GM19372 (cell line): ENCODE measurements at regions not wholly inside any gene's neighbourhood (a gene's known extent, or its start where the extent isn't known, plus 50 kb on each side); places are given as distances from the start of the nearest gene placed in this dataset.
"Not testable (repeated sequence)": the region's sequence is repeated elsewhere in the genome, so short reads cannot be mapped to it uniquely, and the experiment has no call there.

Experiments used
- ATAC-seq: cut with Tn5 transposase; IDR thresholded peaks from one replicate; pipeline ENCODE4 v1.9.1; 2021; ENCODE audit warnings: mild to moderate bottlenecking, low read depth, moderate library complexity; ENCODE audit not compliant: unreplicated experiment

DNA sequence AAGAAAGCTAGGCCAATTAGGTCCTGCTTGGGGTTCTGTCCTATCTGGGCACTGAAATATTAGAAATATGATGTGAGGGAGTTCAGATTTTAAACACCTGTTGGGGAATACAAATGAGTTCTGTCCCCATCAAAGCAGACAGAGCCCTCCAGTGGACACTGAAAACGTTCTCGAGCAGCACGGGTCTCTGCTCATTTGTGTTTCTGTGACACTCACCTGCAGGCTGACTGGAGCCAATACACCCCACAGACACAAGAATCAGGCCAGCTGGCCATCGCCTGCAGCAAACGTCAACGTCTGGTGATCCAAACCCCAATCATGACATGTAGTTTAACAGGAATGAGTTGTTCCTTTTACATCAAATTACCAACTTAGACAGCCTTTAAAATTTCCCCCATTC is 493.4 kb upstream of the TMEM132C start:
- no peak for ATAC-seq

DNA sequence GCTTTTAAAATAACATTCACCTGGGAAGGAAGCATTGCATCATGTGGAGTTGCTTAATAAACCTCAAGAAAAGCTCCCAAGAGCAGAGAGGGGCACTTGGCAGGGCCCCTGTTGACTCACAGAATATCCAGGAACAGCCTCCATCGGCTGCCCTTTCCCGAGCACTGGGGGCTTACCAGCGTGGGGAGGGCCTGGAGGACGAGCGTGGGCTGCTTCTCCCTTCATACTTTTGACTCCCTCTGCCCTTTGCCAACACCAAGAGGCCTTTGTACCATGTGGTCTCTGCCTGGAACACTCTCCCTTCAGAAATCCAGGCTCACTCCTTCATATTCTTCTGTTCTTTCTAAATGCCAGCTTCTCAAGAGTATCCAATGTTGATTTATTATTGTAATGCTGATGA is 492.1 kb upstream of the TMEM132C start:
- ATAC-seq, result no peak

DNA sequence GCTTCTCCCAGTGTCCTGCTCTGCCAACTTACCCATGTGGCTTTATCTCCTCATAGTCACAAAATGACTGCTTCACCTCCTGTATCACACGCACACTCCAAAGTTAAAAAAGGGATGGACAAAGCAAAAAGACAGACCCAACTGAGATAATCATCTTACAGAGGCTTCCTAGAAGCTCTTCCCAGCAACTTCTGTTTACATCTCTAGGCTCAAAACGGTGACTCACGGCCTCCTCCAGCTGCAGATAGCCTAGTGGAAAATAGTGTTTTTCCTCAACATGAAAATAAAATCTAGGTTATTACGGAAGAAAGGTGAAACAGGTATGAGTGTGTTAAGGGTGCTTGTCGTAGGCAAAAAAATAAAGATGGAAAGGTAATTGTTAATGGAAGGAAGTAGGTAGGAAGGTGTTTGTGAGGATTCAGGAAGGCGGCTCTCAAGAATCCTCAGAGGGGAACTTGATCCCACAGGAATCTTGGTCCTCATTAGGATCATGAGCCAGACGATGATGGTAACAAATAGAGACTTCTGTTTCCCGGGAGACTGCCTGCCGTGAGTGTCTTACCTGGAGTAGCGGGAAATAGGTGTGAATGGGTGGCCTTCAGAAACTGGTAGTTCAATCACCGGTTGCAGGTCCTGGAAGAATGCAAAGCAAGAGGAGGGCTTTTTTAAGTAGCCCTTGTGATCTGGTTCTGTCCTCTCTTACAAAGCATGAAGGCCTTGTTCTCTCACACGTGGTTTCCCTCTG is 487.5 kb upstream of the TMEM132C start:
- no peak for ATAC-seq

DNA sequence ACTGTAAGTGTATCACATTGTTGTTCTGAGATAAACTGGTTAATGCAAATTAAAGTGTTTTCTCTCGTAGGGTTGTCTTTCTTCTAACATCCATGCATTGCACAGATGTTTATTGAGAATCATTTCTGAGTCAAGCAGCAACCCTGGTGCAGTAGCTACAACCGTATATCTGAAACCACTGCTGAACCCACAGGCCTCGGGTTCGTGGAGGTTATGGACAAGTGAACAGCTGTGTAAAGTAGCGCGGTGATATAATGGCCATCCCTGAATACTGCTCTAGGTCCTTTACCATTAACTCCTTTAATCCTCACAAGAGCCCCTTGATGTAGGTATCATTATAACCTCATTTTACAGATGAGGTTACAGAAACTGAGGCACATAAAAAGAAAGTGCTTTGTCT is 486.1 kb upstream of the TMEM132C start:
- ATAC-seq, result no peak

DNA sequence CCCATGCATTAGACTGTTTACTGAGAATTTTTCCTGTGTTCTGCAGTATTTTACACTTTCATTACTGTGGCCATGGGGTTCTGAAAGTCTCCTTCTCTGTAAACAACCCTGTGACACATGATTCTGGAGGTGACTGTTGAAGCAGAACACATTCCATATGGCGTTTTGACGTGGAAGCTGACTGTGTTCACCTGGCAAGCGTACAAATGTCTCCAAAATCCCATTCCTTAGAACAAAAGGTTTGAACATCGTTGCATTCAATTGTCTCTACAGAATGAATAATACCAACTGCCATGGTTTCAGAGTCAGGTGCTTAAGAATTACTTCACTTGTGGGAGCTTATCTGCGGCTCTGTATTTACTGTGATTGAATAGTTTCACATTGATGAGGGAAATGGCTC is 485.6 kb upstream of the TMEM132C start:
- no peak for ATAC-seq

DNA sequence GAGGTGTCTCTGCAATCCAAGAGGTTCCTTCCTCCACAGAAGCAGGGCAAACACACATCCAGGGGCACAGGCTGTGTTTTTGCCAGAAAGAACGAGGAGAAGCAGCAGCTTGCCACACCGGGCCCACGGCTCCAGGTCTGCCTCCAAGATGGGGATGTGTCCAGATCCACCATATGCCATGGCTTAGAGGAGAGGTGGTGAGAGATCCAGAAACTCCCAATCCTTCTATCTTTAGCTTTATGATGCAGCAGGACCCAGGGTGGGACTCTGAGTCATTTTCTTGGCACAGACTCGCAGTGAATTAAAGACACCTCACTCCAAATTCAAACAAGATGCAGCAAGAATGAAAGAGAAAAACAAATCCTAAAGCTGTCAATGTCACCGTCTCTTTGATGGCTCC is 481.4 kb upstream of the TMEM132C start:
- no peak for ATAC-seq

DNA sequence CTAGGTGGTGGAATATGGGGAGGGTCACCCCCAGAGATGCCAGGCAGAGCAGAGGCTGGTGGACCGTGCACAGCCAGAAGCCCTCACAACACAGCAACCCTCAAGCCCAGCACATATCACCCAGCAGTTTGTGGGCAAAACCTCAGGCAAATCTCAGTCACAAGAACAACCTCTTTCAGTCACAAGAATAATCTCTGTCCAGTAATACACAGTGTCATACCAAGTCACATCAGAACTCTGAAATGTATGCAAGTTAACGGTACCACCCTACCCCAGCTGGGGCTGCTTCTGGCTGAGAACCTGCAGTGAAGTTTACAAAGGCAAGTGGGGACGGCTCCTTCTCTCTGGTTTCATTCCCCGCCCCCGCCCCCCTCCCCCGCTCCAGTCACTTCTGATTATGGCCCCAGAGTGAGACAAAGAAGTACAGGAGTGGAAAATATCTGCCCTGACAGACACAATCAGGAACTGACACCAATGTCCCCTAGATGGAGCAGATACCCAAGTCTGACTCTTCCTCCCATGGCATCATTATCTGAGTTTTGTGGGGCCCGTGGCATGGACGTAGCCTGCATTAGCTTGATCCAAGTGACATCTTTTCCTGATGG is 480.9 kb upstream of the TMEM132C start:
- ATAC-seq, result no peak

DNA sequence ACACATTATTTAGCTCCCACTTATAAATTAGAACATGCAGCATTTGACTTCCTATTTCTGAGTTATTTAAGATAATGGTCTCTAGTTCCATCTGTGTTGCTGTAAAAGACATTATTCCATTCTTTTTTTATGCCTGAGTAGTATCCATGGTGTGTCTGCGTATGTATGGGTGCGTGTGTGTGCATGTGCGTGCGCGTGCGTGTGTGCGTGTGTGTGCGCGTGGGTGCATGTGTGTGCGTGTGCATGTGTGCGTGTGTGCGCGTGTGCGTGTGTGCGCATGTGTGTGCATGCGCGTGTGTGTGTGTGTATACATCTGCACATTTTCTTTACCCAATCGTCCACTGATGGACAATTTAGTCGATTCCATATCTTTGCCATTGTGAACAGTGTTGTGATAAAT is 479.4 kb upstream of the TMEM132C start:
- ATAC-seq, result no peak

DNA sequence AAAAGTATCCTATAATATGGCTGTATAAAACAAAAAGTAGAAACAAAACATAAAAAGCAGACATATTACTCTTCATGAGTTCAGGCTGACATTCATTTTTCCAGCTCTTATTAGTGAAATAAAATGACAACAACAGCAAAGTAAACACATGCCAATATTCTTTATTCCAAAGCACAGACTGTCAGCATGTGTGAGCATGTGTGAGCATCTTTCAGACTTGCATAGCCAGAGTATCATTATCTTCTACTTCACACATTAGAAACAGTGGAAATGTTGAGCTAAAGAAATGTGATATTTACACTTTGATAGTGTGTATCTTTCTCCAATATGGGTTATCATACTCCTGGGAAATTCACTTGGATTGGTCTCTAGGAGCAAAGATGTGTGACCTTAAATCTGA is 476.6 kb upstream of the TMEM132C start:
- no peak for ATAC-seq

DNA sequence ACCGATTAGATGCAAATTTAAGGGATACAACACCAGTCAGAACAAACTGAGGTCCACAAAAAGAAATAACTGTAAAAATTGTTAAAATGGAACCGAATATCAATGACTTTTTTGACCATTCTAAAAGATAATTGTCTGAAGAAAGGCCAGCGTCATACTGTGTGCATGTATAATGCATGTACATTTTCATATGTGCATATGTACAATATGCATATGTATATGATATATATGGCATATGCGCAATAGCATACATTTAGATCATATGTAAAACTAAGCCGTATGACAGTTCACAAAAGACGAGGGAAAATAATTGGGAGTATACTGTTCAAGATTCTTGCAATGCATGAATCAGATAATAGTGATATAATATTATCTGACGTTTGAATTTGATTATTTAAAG is 475.8 kb upstream of the TMEM132C start:
- no peak for ATAC-seq

DNA sequence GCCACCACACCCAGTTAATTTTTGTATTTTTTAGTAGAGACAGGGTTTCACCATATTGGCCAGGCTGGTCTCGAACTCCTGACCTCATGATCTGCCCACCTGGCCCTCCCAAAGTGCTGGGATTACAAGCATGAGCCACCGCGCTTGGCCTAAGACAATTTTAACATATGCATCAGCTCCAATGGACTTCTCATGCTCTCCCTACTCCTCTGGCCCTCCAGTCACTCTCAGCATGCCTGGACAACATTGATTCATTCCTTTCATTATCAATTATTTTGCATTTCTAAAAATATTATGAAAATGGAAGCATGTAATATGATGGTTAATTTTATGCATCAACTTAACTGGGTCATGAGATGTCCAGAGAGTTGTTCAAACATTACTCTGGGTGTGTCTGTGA is 469.1 kb upstream of the TMEM132C start:
- ATAC-seq, result no peak

DNA sequence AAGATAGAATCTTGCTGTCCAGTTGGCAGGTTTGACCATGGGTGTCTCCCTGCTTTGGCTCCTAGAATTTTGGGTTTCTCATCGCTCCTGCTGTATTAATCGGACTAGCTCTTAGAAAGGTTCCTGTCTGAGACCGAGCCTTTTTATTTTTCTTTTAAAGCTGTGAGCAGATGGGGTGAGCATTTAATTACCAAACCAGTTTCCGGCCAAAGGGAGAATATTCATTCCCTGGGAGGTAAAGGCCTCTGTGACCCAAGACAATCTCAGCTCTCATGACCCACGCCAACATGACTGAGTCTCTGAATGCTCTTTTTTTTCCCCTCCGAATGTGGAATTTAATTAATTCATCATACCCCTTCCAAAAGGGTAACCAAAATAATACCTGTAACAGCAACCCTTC is 464.7 kb upstream of the TMEM132C start:
- ATAC-seq, result no peak

DNA sequence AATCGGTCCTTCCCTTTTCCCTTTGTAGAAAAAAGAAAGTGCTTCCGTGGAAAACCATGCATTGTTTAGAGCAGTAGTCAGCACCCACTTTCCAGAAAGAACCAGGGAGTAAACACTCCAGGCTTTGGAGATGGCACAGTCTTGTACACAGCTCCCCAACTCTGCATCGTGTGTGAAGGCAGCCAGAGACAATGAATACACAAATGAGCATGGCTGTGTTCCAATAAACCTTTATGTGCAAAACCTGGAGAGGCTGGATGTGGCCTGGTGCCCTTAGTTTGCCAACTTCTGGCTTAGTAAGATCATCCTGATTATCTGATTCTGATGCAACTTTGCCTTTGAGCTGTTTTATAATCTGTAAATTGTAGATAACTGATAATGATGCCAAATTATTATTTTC is 463.4 kb upstream of the TMEM132C start:
- ATAC-seq, result no peak

DNA sequence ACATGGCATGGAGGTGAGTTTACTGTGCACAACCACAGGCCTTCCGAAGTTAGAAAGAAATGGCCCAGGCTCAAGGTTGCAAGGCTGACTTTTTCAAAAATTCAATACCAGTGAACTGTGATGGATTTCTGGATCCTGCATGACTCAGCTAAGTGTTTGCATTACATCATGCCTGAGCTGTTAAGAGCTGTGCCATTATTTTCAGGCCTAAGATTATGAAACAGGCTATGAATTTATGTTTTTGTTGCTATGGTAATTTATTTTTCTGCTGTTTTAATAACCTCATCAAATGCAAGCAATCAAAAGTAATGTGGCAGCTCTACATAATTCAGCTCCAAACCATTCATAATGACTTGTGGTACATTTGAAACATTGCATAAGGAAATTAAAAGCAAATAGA is 457.7 kb upstream of the TMEM132C start:
- ATAC-seq, result no peak

DNA sequence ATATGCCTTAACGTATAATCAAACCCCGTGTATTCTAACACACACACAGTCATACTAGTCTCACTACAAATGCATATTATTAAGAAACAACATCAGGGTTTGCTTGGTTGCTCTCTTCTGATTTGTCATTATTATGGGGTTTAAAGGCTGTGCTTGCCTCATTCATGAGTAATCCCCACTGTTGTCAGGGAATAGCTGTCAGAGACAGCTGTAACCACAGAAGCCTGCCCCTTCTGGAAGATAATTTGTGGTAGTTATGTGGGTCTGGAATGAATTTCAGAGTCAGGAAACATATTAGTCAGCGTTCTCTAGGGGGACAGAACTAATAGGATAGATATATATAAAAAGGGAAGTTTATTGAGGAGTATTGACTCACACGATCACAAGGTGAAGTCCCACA is 456.9 kb upstream of the TMEM132C start:
- ATAC-seq, result no peak

DNA sequence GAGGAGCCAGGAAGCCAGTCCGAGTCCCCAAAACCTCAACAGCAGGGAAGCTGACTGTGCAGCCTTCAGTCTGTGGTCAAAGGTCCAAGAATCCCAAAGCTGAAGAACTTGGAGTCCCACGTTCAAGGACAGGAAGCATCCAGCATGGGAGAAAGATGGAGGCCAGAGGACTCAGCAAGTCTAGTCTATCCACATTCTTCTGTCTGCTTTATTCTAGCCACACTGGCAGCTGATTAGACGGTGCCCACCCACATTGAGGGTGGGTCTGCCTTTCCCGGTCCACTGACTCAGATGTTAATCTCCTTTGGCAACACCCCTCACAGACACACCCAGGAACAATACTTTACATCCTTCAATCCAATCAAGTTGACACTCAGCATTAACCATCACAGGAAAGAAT is 456.5 kb upstream of the TMEM132C start:
- not testable (repeated sequence) for ATAC-seq

DNA sequence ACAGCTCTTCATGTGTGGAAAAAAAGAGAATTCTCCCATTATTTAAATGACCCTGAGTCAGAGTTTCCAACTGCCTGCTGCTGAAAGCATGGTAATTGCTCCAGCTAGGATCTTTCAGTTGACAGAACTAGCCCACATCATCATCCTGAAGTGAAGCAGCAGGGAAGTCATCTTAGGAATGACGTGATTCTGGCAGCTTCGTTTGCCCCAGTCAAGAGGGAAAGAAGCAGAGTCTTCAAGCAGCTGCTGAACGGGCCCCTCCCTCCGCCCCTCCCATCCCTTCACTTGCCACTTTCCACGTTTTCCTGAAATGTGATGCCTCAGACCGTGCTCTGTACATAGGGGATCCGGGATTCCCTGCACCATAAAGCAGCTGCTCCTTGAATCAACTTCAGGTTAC is 455.0 kb upstream of the TMEM132C start:
- no peak for ATAC-seq

DNA sequence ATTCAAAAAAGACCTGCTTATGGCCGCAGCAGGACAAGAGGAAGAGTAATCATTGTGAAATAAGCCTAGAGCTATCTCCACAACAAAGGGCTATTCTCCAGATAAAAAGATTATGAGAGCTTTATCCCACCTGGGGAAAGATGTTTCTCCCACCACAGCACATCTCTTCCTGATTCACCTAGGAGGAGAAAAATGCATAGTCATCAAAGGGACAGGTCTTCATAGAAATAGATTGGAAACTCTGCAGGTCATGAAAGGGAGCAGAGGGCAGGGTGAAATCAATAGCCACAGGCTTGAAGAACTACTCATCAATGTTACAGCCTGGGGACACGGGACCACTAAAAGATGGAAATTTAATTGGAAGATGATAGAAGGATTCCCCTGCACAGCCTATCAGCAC is 453.8 kb upstream of the TMEM132C start:
- no peak for ATAC-seq

DNA sequence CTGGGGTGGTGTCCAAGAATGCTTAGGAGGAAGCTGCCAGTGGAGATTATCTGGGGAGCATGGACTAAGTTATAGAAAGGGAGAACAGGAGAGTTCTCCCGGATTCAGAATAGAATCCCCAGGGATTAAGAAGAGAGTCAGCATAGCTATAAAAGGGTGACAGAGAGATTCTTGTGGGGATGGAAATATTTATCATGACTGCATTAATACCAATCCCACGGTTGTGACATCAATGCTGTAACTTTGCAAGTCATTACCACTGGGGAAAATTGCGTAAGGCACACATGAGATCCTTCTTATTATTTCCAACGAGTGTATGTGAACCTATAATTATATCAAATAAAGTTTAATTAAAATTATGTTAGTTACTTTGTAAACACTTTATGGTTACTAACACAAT is 447.9 kb upstream of the TMEM132C start:
- ATAC-seq, result no peak

DNA sequence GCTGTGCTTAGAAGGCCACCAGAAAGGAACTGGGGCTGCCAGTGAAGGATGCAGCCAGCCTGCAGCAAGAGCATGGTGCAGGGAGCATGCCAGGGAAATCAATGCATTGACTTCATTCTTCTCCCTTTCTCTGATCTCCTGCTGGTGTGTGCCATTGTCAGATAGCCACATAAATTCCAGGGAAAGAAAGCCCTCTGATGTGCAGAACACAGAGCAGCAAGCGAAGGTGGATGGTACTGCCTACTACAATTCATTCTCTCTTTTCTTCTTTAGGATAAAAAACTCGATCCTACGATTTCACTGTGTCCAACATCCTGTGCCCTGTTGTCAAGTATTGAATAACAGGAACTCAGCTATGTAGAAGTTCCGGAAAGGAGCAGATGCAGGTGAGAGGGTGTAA is 446.7 kb upstream of the TMEM132C start:
- no peak for ATAC-seq

DNA sequence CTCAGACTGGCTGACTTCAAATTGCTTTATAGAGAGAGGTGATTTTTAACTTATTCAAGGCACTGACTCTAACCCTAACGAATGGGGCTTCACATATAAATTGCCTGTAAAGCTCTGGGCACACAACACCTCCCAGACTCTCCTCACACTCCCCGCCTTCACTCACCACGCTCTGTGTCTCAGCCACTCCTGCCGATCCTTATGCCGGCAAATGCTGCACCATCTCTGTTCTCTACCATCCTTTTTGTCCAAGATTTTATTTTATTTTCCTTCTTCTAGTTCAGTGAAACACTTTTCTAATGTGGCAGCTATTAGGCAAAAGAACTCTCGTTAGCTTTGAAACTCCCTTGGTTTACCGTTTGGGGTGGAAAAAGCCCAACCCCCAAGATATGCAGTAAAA is 446.1 kb upstream of the TMEM132C start:
- no peak for ATAC-seq

DNA sequence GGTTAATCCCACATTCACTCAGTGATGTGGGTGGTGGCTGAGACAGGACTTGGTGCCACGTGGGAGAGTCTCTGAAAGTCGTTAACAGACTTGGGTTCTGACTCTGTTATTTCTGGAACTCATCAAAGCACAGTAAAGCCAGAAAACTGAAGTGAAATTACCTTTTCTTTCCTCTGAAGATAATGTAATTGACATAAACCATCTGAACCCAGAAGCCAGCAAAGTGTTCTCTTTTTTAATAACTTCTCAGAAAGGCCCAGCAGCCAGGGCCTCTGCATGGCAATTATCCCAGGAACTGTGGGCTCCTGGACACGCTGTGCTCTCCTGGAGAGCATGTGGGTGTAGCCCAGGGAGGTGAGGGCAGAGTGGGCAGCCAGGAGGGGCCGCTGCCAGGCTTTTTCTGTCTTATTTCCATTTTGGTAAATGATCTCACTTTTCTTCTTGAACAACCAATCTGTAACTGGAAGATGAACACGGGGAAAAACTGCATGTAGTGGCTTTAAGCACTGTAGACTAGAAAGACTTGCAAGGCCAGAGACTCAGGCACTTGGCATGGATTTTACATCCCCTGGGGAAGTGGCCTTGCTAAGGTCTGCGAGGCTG is 444.1 kb upstream of the TMEM132C start:
- ATAC-seq, result no peak
